ENCODE measurements at regions not wholly inside any gene's neighbourhood (a gene's known extent, or its start where the extent isn't known, plus 50 kb on each side); places are given as distances from the start of the nearest gene placed in this dataset.

- no peaks in the 10 kb centered on the region for H3K4me1 Mint-ChIP-seq (ENCODE audit: low read depth, unreplicated experiment)
- TF ChIP-seq CTCF (IDR thresholded peaks at IDR 0.05; ENCODE audit: unreplicated experiment), result no peak
- intact Hi-C loops (cut with micrococcal nuclease; ENCODE audit: unreplicated experiment), result no loop called here
- no peak overlapping the region for H3K27ac Mint-ChIP-seq (ENCODE audit: unreplicated experiment)
- CTCF ChIA-PET, result no interaction called here
- peaks cover 6% of the 10 kb centered on the region for H3K9me3 Mint-ChIP-seq (ENCODE audit: low read depth, unreplicated experiment)
- no peak for DNase-seq
- H3K27me3 Mint-ChIP-seq (ENCODE audit: unreplicated experiment), result no peaks in the 10 kb centered on the region
- H3K4me3 Mint-ChIP-seq (ENCODE audit: low read depth, unreplicated experiment), result no peak overlapping the region
- no TSS peak for BruUV-seq (replicated peaks)
- no peaks in the 10 kb centered on the region for H3K36me3 Mint-ChIP-seq (ENCODE audit: insufficient read depth, unreplicated experiment)
These were observed 382.3 kb upstream of the MTPN start for GRCh38 chr7:136359333-136359903.

- Mint-ChIP-seq H3K4me3 (ENCODE audit: low read depth, unreplicated experiment) (no peak overlapping the region), H3K27ac (ENCODE audit: unreplicated experiment) (no peak overlapping the region), H3K9me3 (ENCODE audit: low read depth, unreplicated experiment) (peaks cover 4% of the 10 kb centered on the region), H3K4me1 (ENCODE audit: low read depth, unreplicated experiment) (no peaks in the 10 kb centered on the region), H3K27me3 (ENCODE audit: unreplicated experiment) (no peaks in the 10 kb centered on the region), H3K36me3 (ENCODE audit: insufficient read depth, unreplicated experiment) (no peaks in the 10 kb centered on the region)
- intact Hi-C loops (cut with micrococcal nuclease; ENCODE audit: unreplicated experiment), result no loop called here
- CTCF ChIA-PET, result no interaction called here
- DNase-seq, result no peak
- TF ChIP-seq CTCF (IDR thresholded peaks at IDR 0.05; ENCODE audit: unreplicated experiment), result no peak
- BruUV-seq (replicated peaks), result no TSS peak
These were observed 376.1 kb upstream of the MTPN start for GRCh38 chr7:136353287-136353686.

- intact Hi-C loops (cut with micrococcal nuclease; ENCODE audit: unreplicated experiment), result no loop called here
- no peak for DNase-seq
- Mint-ChIP-seq H3K4me1 (ENCODE audit: low read depth, unreplicated experiment) (no peaks in the 10 kb centered on the region), H3K4me3 (ENCODE audit: low read depth, unreplicated experiment) (no peak overlapping the region), H3K27me3 (ENCODE audit: unreplicated experiment) (no peaks in the 10 kb centered on the region), H3K36me3 (ENCODE audit: insufficient read depth, unreplicated experiment) (no peaks in the 10 kb centered on the region), H3K9me3 (ENCODE audit: low read depth, unreplicated experiment) (no peaks in the 10 kb centered on the region), H3K27ac (ENCODE audit: unreplicated experiment) (no peak overlapping the region)
- TF ChIP-seq CTCF (IDR thresholded peaks at IDR 0.05; ENCODE audit: unreplicated experiment), result no peak
- CTCF ChIA-PET, result no interaction called here
- BruUV-seq (replicated peaks), result no TSS peak
These were observed 371.5 kb upstream of the MTPN start for GRCh38 chr7:136348542-136349192.

- H3K27ac Mint-ChIP-seq (ENCODE audit: unreplicated experiment), result no peak overlapping the region
- H3K4me3 Mint-ChIP-seq (ENCODE audit: low read depth, unreplicated experiment), result no peak overlapping the region
- H3K9me3 Mint-ChIP-seq (ENCODE audit: low read depth, unreplicated experiment), result no peaks in the 10 kb centered on the region
- DNase-seq, result no peak
- H3K27me3 Mint-ChIP-seq (ENCODE audit: unreplicated experiment), result no peaks in the 10 kb centered on the region
- no peaks in the 10 kb centered on the region for H3K36me3 Mint-ChIP-seq (ENCODE audit: insufficient read depth, unreplicated experiment)
- CTCF ChIA-PET, result no interaction called here
- intact Hi-C loops (cut with micrococcal nuclease; ENCODE audit: unreplicated experiment), result no loop called here
- no peak for TF ChIP-seq CTCF (IDR thresholded peaks at IDR 0.05; ENCODE audit: unreplicated experiment)
- no peaks in the 10 kb centered on the region for H3K4me1 Mint-ChIP-seq (ENCODE audit: low read depth, unreplicated experiment)
- no TSS peak for BruUV-seq (replicated peaks)
These were observed 371.0 kb upstream of the MTPN start for GRCh38 chr7:136348142-136348541.
